CD14-positive monocyte (primary cell): ENCODE measurements at regions not wholly inside any gene's neighbourhood (a gene's known extent, or its start where the extent isn't known, plus 50 kb on each side); places are given as distances from the start of the nearest gene placed in this dataset.

Source experiments
- DNase-seq, 3 donors: peaks; one replicate each; pipeline ENCODE4 v3.0.0-alpha.2; 2011 to 2022
- H2AFZ ChIP-seq: 2 replicates; pipeline ENCODE4 v1.6.0; 2012; ENCODE audit warnings: mild to moderate bottlenecking, low read depth, low read length, inconsistent platforms; ENCODE audit not compliant: insufficient read depth, poor library complexity, severe bottlenecking
- H3K27ac ChIP-seq, 2 donors: 1 replicate in 1 of 2; 2 replicates in 1 of 2; pipeline ENCODE4 v1.5.1; 2012 to 2013; ENCODE audit warnings: low read length in 2 of 2, control low read depth in 1 of 2, inconsistent platforms in 1 of 2, low read depth in 1 of 2, mild to moderate bottlenecking in 1 of 2
- H3K27me3 ChIP-seq, 2 donors: one replicate each; pipeline versions ENCODE4 v1.6.0 to v1.6.1; 2011 to 2013; ENCODE audit warnings: low read length in 2 of 2; ENCODE audit not compliant: control insufficient read depth in 2 of 2, insufficient read depth in 2 of 2
- H3K36me3 ChIP-seq, 2 donors: replicated peaks in 1 of 2; 1 replicate in 1 of 2; 2 replicates in 1 of 2; pipeline versions ENCODE4 v1.5.1 to v1.6.1; 2012 to 2013; ENCODE audit warnings: low read length in 2 of 2, control low read depth in 1 of 2, inconsistent platforms in 1 of 2, mild to moderate bottlenecking in 1 of 2; ENCODE audit not compliant: insufficient read depth in 2 of 2, control insufficient read depth in 1 of 2
- H3K4me1 ChIP-seq, 2 donors: 1 replicate in 1 of 2; 2 replicates in 1 of 2; pipeline versions ENCODE4 v1.5.1 to v1.6.1; 2012 to 2013; ENCODE audit warnings: low read length in 2 of 2, control low read depth in 1 of 2, inconsistent platforms in 1 of 2, mild to moderate bottlenecking in 1 of 2, moderate library complexity in 1 of 2; ENCODE audit not compliant: insufficient read depth in 2 of 2, control insufficient read depth in 1 of 2
- H3K4me2 ChIP-seq: replicated peaks from 2 replicates; pipeline ENCODE3; 2012; ENCODE audit warnings: low read length, moderate library complexity, mild to moderate bottlenecking; ENCODE audit not compliant: poor library complexity, severe bottlenecking; ENCODE audit errors: extremely low read depth
- H3K4me3 ChIP-seq, 3 experiments: fragments of 200-600 bp in 1 of 3; sonication (generic) in 1 of 3; replicated peaks in 1 of 3; 1 replicate in 2 of 3; 2 replicates in 1 of 3; pipeline ENCODE4 v1.5.1; 2011 to 2013; ENCODE audit warnings: low read length in 3 of 3, mild to moderate bottlenecking in 3 of 3, control low read depth in 2 of 3, low read depth in 2 of 3, inconsistent platforms in 1 of 3, moderate library complexity in 1 of 3
- H3K79me2 ChIP-seq: 2 replicates; pipeline ENCODE4 v1.6.0; 2012; ENCODE audit warnings: mild to moderate bottlenecking, control low read depth, inconsistent platforms, low read length, moderate library complexity; ENCODE audit not compliant: insufficient read depth
- H3K9ac ChIP-seq: 2 replicates; pipeline ENCODE4 v1.6.0; 2017; ENCODE audit warnings: low read length, mild to moderate bottlenecking; ENCODE audit not compliant: insufficient read depth, poor library complexity, severe bottlenecking
- H3K9me3 ChIP-seq, 2 donors: replicated peaks in 1 of 2; 1 replicate in 1 of 2; 2 replicates in 1 of 2; pipeline versions ENCODE4 v1.5.1 to v1.6.1; 2012 to 2013; ENCODE audit warnings: low read length in 2 of 2, control low read depth in 1 of 2; ENCODE audit not compliant: control insufficient read depth in 1 of 2, insufficient read depth in 1 of 2
- H4K20me1 ChIP-seq: 2 replicates; pipeline ENCODE4 v1.6.0; 2012; ENCODE audit warnings: mild to moderate bottlenecking, low read length, control low read depth, moderate library complexity; ENCODE audit not compliant: insufficient read depth
- H3K27ac Mint-ChIP-seq, 7 donors: one replicate each; pipeline ENCODE4 v1.8.0; 2020; ENCODE audit warnings: mild to moderate bottlenecking in 7 of 7, mixed read lengths in 7 of 7, moderate library complexity in 6 of 7, inconsistent platforms in 2 of 7
- H3K27me3 Mint-ChIP-seq, 3 donors: one replicate each; pipeline ENCODE4 v1.8.0; 2021 to 2022; ENCODE audit warnings: low read depth in 3 of 3, mild to moderate bottlenecking in 3 of 3, mixed read lengths in 3 of 3, moderate library complexity in 3 of 3, inconsistent platforms in 1 of 3
- H3K36me3 Mint-ChIP-seq, 2 donors: one replicate each; pipeline ENCODE4 v1.8.0; 2020; ENCODE audit warnings: mixed read lengths in 2 of 2, inconsistent platforms in 1 of 2, mild to moderate bottlenecking in 1 of 2
- H3K4me1 Mint-ChIP-seq: one replicate; pipeline ENCODE4 v1.8.0; 2020; ENCODE audit warnings: mild to moderate bottlenecking, mixed read lengths
- H3K4me3 Mint-ChIP-seq, 2 donors: one replicate each; pipeline ENCODE4 v1.8.0; 2020; ENCODE audit warnings: mild to moderate bottlenecking in 2 of 2, mixed read lengths in 2 of 2, moderate library complexity in 1 of 2
- H3K9me3 Mint-ChIP-seq, 7 donors: one replicate each; pipeline ENCODE4 v1.8.0; 2020 to 2022; ENCODE audit warnings: mixed read lengths in 7 of 7, mild to moderate bottlenecking in 6 of 7, moderate library complexity in 6 of 7, inconsistent platforms in 2 of 7
- CTCF ChIP-seq: fragments of 200-600 bp; IDR thresholded peaks from one replicate; pipeline ENCODE4 v1.8.0; 2022; ENCODE audit warnings: antibody characterized with exemption, mild to moderate bottlenecking
- WGBS: methylation state at CpG from one replicate; pipeline ENCODE4 v1.1.5; 2013; ENCODE audit warnings: missing lambda C conversion rate; ENCODE audit not compliant: insufficient coverage; 5-methylcytosine and 5-hydroxymethylcytosine counted together
- intact Hi-C, 2 donors: fragments of 100-400 bp; cut with micrococcal nuclease; formaldehyde crosslinking; loops; one replicate each; pipeline versions ENCODE4 v1.15.0 to v1.15.1; 2023

GRCh38 chr2:236393101-236393500, 128.9 kb upstream of the ASB18 start:
- no peaks in the 10 kb centered on the region for H3K4me1 ChIP-seq
- H4K20me1 ChIP-seq = no peaks in the 10 kb centered on the region
- no peak overlapping the region for H3K4me2 ChIP-seq
- TF ChIP-seq CTCF = no peak
- Mint-ChIP-seq H3K4me3 (no peak overlapping the region), H3K9me3 (peaks cover 0 to 5% (median 0%) of the 10 kb centered on the region in 7 donors), H3K27ac (no peak overlapping the region), H3K36me3 (no peaks in the 10 kb centered on the region), H3K27me3 (peaks cover 0 to 2% (median 2%) of the 10 kb centered on the region in 3 donors), H3K4me1 (no peaks in the 10 kb centered on the region)
- no peaks in the 10 kb centered on the region for H3K9me3 ChIP-seq
- H2AFZ ChIP-seq = no peak overlapping the region
- intact Hi-C loops = no loop called here
- DNase-seq = no peak
- no peak overlapping the region for H3K9ac ChIP-seq
- H3K36me3 ChIP-seq = no peaks in the 10 kb centered on the region
- no peak overlapping the region for H3K27ac ChIP-seq
- no peaks in the 10 kb centered on the region for H3K79me2 ChIP-seq
- 85% methylated on average over 3 of the region's 3 CpGs for WGBS
- no peaks in the 10 kb centered on the region for H3K27me3 ChIP-seq
- no peak overlapping the region for H3K4me3 ChIP-seq

GRCh38 chr2:236393581-236393980, 129.4 kb upstream of the ASB18 start:
- Histone ChIP-seq H3K4me3 (no peak overlapping the region), H4K20me1 (no peaks in the 10 kb centered on the region), H3K27me3 (no peaks in the 10 kb centered on the region), H3K4me1 (no peaks in the 10 kb centered on the region), H3K79me2 (no peaks in the 10 kb centered on the region), H2AFZ (no peak overlapping the region), H3K4me2 (no peak overlapping the region), H3K36me3 (no peaks in the 10 kb centered on the region), H3K9me3 (no peaks in the 10 kb centered on the region), H3K9ac (no peak overlapping the region), H3K27ac (no peak overlapping the region)
- no peak overlapping the region for H3K4me3 Mint-ChIP-seq
- H3K4me1 Mint-ChIP-seq = no peaks in the 10 kb centered on the region
- intact Hi-C loops = no loop called here
- no peak for TF ChIP-seq CTCF
- H3K36me3 Mint-ChIP-seq = no peaks in the 10 kb centered on the region
- no peak for DNase-seq
- WGBS = 93% methylated on average over 2 of the region's 3 CpGs
- peaks cover 0 to 2% (median 2%) of the 10 kb centered on the region in 3 donors for H3K27me3 Mint-ChIP-seq
- H3K9me3 Mint-ChIP-seq = peaks cover 0 to 5% (median 0%) of the 10 kb centered on the region in 7 donors
- no peak overlapping the region for H3K27ac Mint-ChIP-seq
